Mesenchymal stem cell (in vitro differentiated cells and primary cell): ENCODE measurements at regions not wholly inside any gene's neighbourhood (a gene's known extent, or its start where the extent isn't known, plus 50 kb on each side); places are given as distances from the start of the nearest gene placed in this dataset.

Experiments
- DNase-seq: peaks from one replicate; pipeline ENCODE4 v3.0.0-alpha.2; 2013
- H2AFZ ChIP-seq: one replicate; pipeline ENCODE4 v1.6.1; 2013; ENCODE audit warnings: low read depth, mild to moderate bottlenecking, control low read depth, inconsistent platforms, low read length, moderate library complexity
- H2AK5ac ChIP-seq: 2 replicates; pipeline ENCODE4 v1.6.1; 2013; ENCODE audit warnings: low read length, moderate library complexity, mild to moderate bottlenecking, inconsistent platforms; ENCODE audit not compliant: severe bottlenecking
- H2BK120ac ChIP-seq: one replicate; pipeline ENCODE4 v1.6.1; 2013; ENCODE audit warnings: low read depth, mild to moderate bottlenecking, inconsistent platforms, low read length, moderate library complexity
- H2BK12ac ChIP-seq, 2 experiments: one replicate each; pipeline ENCODE4 v1.6.1; 2013; ENCODE audit warnings: inconsistent platforms in 2 of 2, low read length in 2 of 2, mild to moderate bottlenecking in 2 of 2, moderate library complexity in 2 of 2, control low read depth in 1 of 2
- H2BK15ac ChIP-seq: one replicate; pipeline ENCODE4 v1.6.1; 2013; ENCODE audit warnings: mild to moderate bottlenecking, low read depth, inconsistent platforms; ENCODE audit not compliant: poor library complexity, severe bottlenecking
- H2BK5ac ChIP-seq: 2 replicates; pipeline ENCODE4 v1.6.1; 2013; ENCODE audit warnings: low read depth, mild to moderate bottlenecking, low read length, control low read depth, inconsistent platforms; ENCODE audit not compliant: poor library complexity, severe bottlenecking
- H3K14ac ChIP-seq, 2 experiments: one replicate each; pipeline ENCODE4 v1.6.1; 2013; ENCODE audit warnings: inconsistent platforms in 2 of 2, low read length in 2 of 2, control low read depth in 1 of 2, mild to moderate bottlenecking in 1 of 2, moderate library complexity in 1 of 2
- H3K18ac ChIP-seq, 2 experiments: one replicate each; pipeline ENCODE4 v1.6.1; 2013; ENCODE audit warnings: inconsistent platforms in 2 of 2, low read length in 2 of 2, control low read depth in 1 of 2, low read depth in 1 of 2, mild to moderate bottlenecking in 1 of 2
- H3K23ac ChIP-seq, 2 experiments: one replicate each; pipeline ENCODE4 v1.6.1; 2013; ENCODE audit warnings: inconsistent platforms in 2 of 2, low read length in 2 of 2, mild to moderate bottlenecking in 2 of 2, moderate library complexity in 2 of 2, control low read depth in 1 of 2
- H3K27ac ChIP-seq: 2 replicates; pipeline ENCODE4 v1.5.1; 2013; ENCODE audit warnings: mild to moderate bottlenecking, moderate library complexity, low read length, control low read depth, inconsistent platforms; ENCODE audit not compliant: poor library complexity, severe bottlenecking
- H3K27me3 ChIP-seq, 2 experiments: 2 replicates each; pipeline versions ENCODE4 v1.6.1 to v1.7.0; 2013; ENCODE audit warnings: low read length in 2 of 2, mild to moderate bottlenecking in 2 of 2, moderate library complexity in 2 of 2, control low read depth in 1 of 2, inconsistent platforms in 1 of 2; ENCODE audit not compliant: control insufficient read depth in 1 of 2, insufficient read depth in 1 of 2
- H3K36me3 ChIP-seq, 2 experiments: 2 replicates each; pipeline versions ENCODE4 v1.6.1 to v1.7.0; 2013; ENCODE audit warnings: low read length in 2 of 2, control low read depth in 1 of 2, inconsistent platforms in 1 of 2, low read depth in 1 of 2, mild to moderate bottlenecking in 1 of 2; ENCODE audit not compliant: insufficient read depth in 2 of 2, control insufficient read depth in 1 of 2
- H3K4ac ChIP-seq, 2 experiments: one replicate each; pipeline ENCODE4 v1.6.1; 2013; ENCODE audit warnings: inconsistent platforms in 2 of 2, low read length in 2 of 2, mild to moderate bottlenecking in 2 of 2, moderate library complexity in 2 of 2, control low read depth in 1 of 2, low read depth in 1 of 2
- H3K4me1 ChIP-seq: 2 replicates; pipeline ENCODE4 v1.6.1; 2013; ENCODE audit warnings: low read depth, low read length, control low read depth; ENCODE audit not compliant: control insufficient read depth, insufficient read depth
- H3K4me2 ChIP-seq: 2 replicates; pipeline ENCODE4 v1.6.1; 2013; ENCODE audit warnings: low read length, mild to moderate bottlenecking, inconsistent platforms; ENCODE audit not compliant: poor library complexity, severe bottlenecking
- H3K4me3 ChIP-seq, 2 experiments: 2 replicates each; pipeline versions ENCODE4 v1.5.1 to v1.7.0; 2013; ENCODE audit warnings: low read length in 2 of 2, mild to moderate bottlenecking in 2 of 2, control low read depth in 1 of 2, low read depth in 1 of 2; ENCODE audit not compliant: insufficient read depth in 1 of 2
- H3K79me1 ChIP-seq: replicated peaks from 2 replicates; pipeline ENCODE4 v1.6.1; 2013; ENCODE audit warnings: mild to moderate bottlenecking, control low read depth, low read length, inconsistent platforms; ENCODE audit not compliant: poor library complexity, severe bottlenecking
- H3K9ac ChIP-seq: 2 replicates; pipeline ENCODE4 v1.7.0; 2013; ENCODE audit warnings: mild to moderate bottlenecking, low read length, moderate library complexity
- H3K9me3 ChIP-seq: 2 replicates; pipeline ENCODE4 v1.7.0; 2013; ENCODE audit warnings: mild to moderate bottlenecking, low read length; ENCODE audit not compliant: control insufficient read depth
- H4K8ac ChIP-seq: one replicate; pipeline ENCODE4 v1.6.1; 2013; ENCODE audit warnings: inconsistent platforms, mild to moderate bottlenecking, low read length, moderate library complexity
- H4K91ac ChIP-seq: one replicate; pipeline ENCODE4 v1.6.1; 2013; ENCODE audit warnings: mild to moderate bottlenecking, low read length, inconsistent platforms
- WGBS: methylation state at CpG from one replicate; pipeline ENCODE4 v1.1.7; 2013; ENCODE audit warnings: mixed read lengths; 5-methylcytosine and 5-hydroxymethylcytosine counted together

DNA sequence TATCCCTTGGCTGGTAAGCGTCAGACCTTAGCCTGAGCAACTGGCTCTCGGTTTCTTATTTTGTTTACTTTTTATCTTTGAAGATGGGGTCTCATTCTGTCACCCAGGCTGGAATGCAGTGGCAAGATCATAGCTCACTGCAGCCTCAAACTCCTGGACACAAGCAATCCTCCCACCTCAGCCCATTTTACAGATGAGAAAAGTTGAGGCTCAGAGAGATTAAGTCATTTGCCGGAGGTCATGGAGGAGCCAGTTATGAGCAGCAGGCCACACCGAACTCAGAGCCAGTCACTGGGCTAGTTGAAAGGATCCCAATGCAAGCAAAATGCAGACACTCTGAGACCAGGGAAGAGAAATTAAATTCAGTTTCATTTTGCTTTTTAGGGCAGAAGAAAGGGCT lies 293.6 kb downstream of the SHQ1 start:
- Histone ChIP-seq H3K4me2 (no peak overlapping the region), H3K79me1 (no peaks in the 10 kb centered on the region), H3K36me3 (no peaks in the 10 kb centered on the region), H3K14ac (no peak overlapping the region), H3K4me1 (peaks cover 1% of the 10 kb centered on the region), H2BK120ac (no peak overlapping the region), H3K9ac (no peak overlapping the region), H2AFZ (no peak overlapping the region), H3K27me3 (peaks cover 0 to 14% of the 10 kb centered on the region in 2 experiments), H2BK12ac (no peak overlapping the region), H3K9me3 (peaks cover 6% of the 10 kb centered on the region), H4K8ac (no peak overlapping the region), H3K18ac (no peak overlapping the region), H2AK5ac (no peak overlapping the region), H3K4ac (no peak overlapping the region), H3K23ac (no peak overlapping the region), H3K4me3 (no peak overlapping the region), H2BK15ac (no peak overlapping the region), H2BK5ac (no peak overlapping the region), H3K27ac (no peak overlapping the region), H4K91ac (no peak overlapping the region)
- DNase-seq = no peak
- WGBS = 74% methylated on average over 3 of the region's 4 CpGs

DNA sequence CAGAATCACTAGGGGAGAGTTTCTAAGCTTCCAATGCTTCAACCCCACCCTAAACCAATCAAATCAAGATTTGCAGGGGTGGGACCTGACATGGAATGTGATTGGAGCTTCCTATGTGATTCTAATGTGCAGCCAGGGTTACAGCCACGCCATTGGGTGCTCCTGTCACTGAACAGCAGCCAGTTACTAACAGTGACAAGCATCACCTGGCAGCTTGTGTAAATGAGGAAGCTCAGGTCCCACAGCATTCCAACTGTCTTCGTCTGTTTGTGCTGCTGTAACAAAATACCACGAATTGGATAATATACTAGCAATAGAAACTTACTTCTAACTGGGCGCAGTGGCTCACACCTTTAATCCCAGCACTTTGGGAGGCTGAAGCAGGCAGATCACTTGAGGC lies 294.9 kb downstream of the SHQ1 start:
- Histone ChIP-seq H3K79me1 (no peaks in the 10 kb centered on the region), H3K4ac (no peak overlapping the region), H3K27ac (no peak overlapping the region), H3K4me2 (no peak overlapping the region), H3K14ac (no peak overlapping the region), H3K4me1 (peaks cover 3% of the 10 kb centered on the region), H2BK12ac (no peak overlapping the region), H2AK5ac (no peak overlapping the region), H3K27me3 (peaks cover 0 to 25% of the 10 kb centered on the region in 2 experiments), H2BK120ac (no peak overlapping the region), H3K9ac (no peak overlapping the region), H2BK15ac (no peak overlapping the region), H2AFZ (no peak overlapping the region), H3K4me3 (no peak overlapping the region), H3K18ac (no peak overlapping the region), H3K9me3 (peaks cover 6% of the 10 kb centered on the region), H3K23ac (no peak overlapping the region), H3K36me3 (no peaks in the 10 kb centered on the region), H4K91ac (no peak overlapping the region), H2BK5ac (no peak overlapping the region), H4K8ac (no peak overlapping the region)
- 54% methylated on average over 4 of the region's 4 CpGs for WGBS
- no peak for DNase-seq

DNA sequence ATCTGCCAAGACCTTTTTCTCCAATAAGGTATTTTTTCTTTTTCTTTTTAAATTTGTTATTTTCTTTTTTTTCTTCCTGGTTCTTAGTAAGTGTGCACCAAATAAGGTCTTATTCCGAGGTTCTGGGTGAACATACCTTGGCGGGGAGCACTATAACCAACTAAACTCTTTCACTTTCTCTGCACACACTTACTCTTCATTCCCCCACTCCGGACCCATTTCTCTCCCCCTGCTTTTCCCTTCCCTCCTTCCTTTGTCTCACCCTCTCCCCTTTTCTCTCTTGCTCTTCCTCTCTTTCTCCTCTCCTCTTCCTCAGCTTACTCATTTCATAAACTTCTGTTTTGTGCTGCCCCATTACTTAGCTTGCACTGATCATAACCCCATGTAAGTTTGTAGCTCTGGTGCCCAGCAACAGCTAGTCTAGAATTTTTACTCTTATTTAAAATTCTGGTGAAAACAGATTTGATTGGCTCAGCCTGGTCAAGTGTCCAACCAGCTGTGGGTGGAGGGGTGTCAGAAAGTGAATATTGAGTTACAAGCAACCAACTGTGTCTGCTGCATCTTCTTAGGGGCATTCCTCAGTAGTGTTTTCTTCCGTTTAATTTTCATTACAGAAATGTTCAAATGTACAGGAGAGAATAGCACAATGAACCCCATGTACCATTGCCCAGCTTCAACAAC lies 297.5 kb downstream of the SHQ1 start:
- Histone ChIP-seq H3K18ac (no peak overlapping the region), H2BK5ac (no peak overlapping the region), H4K8ac (no peak overlapping the region), H2BK15ac (no peak overlapping the region), H3K9ac (no peak overlapping the region), H3K27ac (no peak overlapping the region), H2BK12ac (no peak overlapping the region), H3K23ac (no peak overlapping the region), H3K79me1 (no peaks in the 10 kb centered on the region), H3K9me3 (no peaks in the 10 kb centered on the region), H2AK5ac (no peak overlapping the region), H3K4me3 (no peak overlapping the region), H2BK120ac (no peak overlapping the region), H2AFZ (no peak overlapping the region), H3K4me2 (no peak overlapping the region), H3K14ac (no peak overlapping the region), H3K27me3 (peaks cover 0 to 30% of the 10 kb centered on the region in 2 experiments), H3K36me3 (no peaks in the 10 kb centered on the region), H3K4ac (no peak overlapping the region), H3K4me1 (peaks cover 3% of the 10 kb centered on the region), H4K91ac (no peak overlapping the region)
- whole genome bisulfite sequencing = 90% methylated on average over 4 of the region's 4 CpGs
- DNase-seq = no peak

DNA sequence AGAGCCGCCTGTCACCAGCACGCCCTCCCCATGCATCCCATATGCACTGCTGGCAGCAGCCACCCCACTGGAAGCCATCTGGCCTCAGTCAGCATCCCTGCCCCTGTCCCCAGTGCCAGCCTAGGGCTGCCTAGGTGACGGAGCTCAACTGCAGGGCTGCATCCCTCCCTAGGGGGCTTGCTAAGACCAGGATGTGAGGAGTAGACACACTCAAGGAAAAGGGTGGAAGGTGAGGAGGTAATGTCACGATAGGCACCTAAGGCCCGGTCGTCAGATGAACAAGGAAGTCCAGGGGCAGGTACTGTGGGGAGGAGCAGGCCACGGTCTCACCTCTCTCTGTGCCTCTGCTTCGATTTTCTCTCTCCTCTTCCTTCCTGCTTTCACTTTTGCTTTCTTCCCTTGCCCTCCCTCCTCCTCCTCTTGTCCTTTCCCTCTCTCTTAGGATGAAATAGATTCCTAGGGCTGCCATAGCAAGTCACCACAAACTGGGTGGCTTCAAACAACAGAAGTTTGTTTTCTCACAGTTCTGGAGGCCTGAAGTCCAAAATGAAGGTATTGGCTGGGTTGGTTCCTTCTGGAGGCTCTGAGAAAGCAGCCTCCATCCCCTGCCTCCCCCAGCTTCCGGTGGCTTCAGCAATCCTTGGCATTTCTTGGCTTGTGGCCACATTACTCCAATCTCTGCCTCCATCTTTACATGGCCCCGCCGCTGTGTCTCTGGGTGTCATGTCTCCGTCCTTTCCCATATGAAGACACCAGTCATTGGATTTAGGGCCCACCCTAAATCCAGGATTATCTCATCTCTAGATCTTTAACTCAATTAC lies 298.3 kb downstream of the SHQ1 start:
- Histone ChIP-seq H3K18ac (no peak overlapping the region), H2BK12ac (peak overlapping the region in 1 of 2 experiments; percentile 15), H3K4me3 (peak overlapping the region in 1 of 2 experiments; percentile 19), H3K4me1 (peaks cover 3% of the 10 kb centered on the region), H3K9me3 (no peaks in the 10 kb centered on the region), H2AK5ac (no peak overlapping the region), H3K14ac (no peak overlapping the region), H2AFZ (peak overlapping the region; percentile 20), H4K91ac (peak overlapping the region; percentile 23), H2BK120ac (no peak overlapping the region), H4K8ac (peak overlapping the region; percentile 70), H3K4ac (no peak overlapping the region), H3K9ac (no peak overlapping the region), H3K27ac (no peak overlapping the region), H2BK5ac (no peak overlapping the region), H3K23ac (no peak overlapping the region), H3K36me3 (no peaks in the 10 kb centered on the region), H3K27me3 (peaks cover 0 to 27% of the 10 kb centered on the region in 2 experiments), H3K79me1 (no peaks in the 10 kb centered on the region), H3K4me2 (no peak overlapping the region), H2BK15ac (no peak overlapping the region)
- WGBS = 90% methylated on average over 12 of the region's 12 CpGs
- DNase-seq = peak; percentile 21
